Right forelimb (tissue), 1 donor: ENCODE measurements at regions not wholly inside any gene's neighbourhood (a gene's known extent, or its start where the extent isn't known, plus 50 kb on each side); places are given as distances from the start of the nearest gene placed in this dataset.
A peak's percentile ranks its signal among the peaks of the same experiment; 100 is the strongest.
"Not testable (repeated sequence)": the region's sequence is repeated elsewhere in the genome, so short reads cannot be mapped to it uniquely, and the experiment has no call there.

Experiments
- DNase-seq: peaks from one replicate; pipeline ENCODE4 v3.0.0-alpha.2; 2018

- no peak for DNase-seq
Measured at GRCh38 chr11:91295591-91295990, 929.0 kb upstream of the FAT3 start.

DNA sequence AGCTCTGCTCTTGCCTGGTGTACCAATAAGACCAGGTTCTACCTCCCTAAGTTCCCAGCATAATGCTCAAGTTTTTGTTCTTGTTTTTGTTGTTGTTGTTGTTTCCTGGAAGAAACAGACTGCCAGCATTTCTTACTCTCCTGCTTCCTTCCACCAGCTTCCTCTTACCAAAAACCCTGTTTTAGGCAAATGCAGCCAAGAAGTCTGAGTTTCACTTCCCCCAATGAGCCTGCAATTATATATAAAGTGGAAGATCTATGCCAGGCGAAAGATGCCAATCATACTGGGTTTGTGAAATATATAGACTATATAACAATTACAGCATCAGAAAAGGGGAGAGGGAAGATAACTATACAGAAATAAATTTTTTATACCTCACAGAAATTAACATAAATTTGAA lies 931.5 kb upstream of the FAT3 start:
- DNase-seq: no peak

- DNase-seq: no peak
Measured at GRCh38 chr11:91272089-91272488, 952.5 kb upstream of the FAT3 start.

DNA sequence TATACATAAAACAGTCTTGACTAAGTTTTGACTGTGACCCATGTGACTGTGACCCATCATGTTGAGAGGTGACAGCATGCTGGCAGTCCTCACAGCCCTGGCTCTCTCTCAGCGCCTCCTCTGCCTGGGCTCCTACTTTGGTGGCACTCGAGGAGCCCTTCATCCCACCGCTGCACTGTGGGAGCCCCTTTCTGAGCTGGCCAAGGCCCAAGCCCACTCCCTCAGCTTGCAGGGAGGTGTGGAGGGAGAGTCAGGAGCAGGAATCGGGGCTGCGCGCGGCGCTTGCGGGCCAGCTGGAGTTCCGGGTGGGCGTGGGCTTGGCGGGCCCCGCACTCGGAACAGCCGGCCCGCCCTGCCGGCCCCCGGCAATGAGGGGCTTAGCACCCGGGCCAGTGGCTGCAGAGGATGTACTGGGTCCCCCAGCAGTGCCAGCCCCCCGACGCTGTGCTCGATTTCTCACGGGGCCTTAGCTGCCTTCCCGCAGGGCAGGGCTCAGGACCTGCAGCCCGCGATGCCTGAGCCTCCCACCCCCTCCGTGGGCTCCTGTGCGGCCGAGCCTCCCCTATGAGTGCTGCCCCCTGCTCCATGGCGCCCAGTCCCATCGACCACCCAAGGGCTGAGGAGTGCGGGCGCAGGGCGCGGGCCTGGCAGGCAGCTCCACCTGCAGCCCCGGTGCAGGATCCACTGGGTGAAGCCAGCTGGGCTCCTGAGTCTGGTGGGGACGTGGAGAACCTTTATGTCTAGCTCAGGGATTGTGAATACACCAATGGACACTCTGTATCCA lies 955.9 kb upstream of the FAT3 start:
- DNase-seq: not testable (repeated sequence)

GRCh38 chr11:91265946-91266345 lies 958.7 kb upstream of the FAT3 start:
- DNase-seq: no peak

GRCh38 chr11:91264481-91264880 lies 960.1 kb upstream of the FAT3 start:
- DNase-seq: no peak

GRCh38 chr11:91263496-91264365 lies 960.9 kb upstream of the FAT3 start:
- DNase-seq: no peak

DNA sequence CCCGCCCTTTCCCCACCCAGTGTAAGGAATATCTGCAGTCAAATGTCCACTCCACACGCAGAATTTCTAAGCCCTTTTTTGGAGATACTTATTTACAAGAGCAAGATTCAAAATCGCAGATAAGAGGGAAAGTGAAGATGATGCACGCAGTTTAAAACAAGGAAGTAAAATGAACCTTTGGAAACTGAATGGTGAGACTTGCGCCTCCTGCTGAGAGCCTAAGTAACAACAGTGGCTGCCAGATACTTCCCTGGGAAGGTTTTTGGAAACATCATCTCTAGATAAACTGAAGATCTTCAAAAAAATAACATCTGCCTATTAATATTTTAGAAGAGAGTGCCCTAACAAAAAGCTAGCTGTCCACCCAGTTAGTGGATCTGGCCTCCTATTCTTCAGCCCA lies 963.1 kb upstream of the FAT3 start:
- no peak for DNase-seq

- DNase-seq: no peak
Measured at GRCh38 chr11:91258876-91259275, 965.7 kb upstream of the FAT3 start.

- no peak for DNase-seq
Measured at GRCh38 chr11:91257667-91258066, 967.0 kb upstream of the FAT3 start.

- DNase-seq: peak; percentile 49
Measured at GRCh38 chr11:91248199-91248807, 976.3 kb upstream of the FAT3 start.

DNA sequence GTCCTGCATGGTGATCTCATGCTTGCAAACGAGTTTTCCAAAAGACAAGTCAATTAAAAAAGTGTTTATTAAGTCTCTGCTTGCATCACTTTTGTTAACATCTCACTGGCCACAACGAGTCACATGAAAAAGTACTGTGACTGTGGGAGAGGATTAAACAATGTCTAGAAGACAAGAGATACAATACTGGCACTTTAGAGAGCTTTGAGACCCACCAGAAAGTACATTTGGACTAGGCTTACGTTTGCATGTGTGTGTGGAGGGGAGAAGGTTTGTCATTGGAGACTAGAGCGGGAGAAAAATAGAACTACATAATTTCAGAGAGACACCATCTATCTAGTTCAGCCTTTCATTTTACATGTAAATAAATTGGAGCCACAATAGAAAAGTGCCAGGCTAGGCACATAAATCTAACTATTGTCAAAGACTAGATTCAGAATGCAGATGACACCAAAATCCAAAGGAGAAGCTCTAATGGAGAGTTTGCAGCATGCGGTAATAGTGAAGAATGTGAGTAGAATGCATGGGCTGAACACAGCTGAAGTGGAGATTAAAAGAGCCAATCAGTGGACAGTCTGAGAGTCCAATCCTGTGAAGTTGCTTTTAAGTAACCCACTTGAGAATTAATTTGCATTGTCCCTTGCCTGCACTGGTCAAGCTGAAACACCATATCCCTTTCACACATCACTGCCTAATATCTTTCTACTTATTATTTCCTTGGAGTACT lies 977.4 kb upstream of the FAT3 start:
- no peak for DNase-seq

- DNase-seq: no peak
Measured at GRCh38 chr11:91244912-91245311, 979.7 kb upstream of the FAT3 start.

DNA sequence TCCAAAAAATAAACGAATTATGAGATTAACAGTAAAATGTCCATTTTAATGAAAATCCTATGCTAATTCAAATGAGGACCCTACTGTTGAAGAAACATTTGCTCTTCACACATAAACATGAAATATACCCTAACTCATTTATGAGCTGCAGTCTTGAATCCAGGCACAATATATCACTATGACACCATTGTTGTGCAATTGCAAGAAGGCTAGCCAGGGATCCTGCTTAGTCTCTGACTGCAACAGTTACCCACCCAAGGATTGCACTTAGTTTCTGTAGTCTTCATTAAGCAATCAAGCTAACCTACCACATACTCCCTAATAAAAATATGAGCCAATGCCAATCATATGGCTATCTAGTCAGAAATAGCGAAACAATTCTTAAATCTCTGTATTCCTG lies 981.0 kb upstream of the FAT3 start:
- no peak for DNase-seq

- DNase-seq: no peak
Measured at GRCh38 chr11:91243051-91243450, 981.6 kb upstream of the FAT3 start.

GRCh38 chr11:91241226-91241625 lies 983.4 kb upstream of the FAT3 start:
- no peak for DNase-seq

- DNase-seq: no peak
Measured at GRCh38 chr11:91239359-91239758, 985.3 kb upstream of the FAT3 start.

DNA sequence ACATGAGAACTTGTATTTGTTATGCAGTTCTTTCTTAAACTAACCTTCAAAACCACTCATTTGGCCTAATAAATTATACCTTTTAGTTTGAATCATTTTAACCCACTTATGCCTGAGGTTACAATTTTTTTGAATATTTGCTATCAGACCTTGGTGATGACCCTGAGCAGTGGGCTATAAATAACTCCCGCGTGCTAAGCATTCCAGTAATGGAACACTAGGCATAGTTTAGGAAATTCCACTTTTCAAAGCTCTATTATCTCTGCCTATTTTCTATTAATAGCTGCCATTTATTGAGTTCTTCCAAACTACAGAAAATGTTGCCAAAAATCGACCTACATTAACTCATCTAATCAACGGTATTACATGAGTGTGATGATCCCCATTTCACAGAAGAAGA lies 993.4 kb upstream of the FAT3 start:
- no peak for DNase-seq

GRCh38 chr11:91230647-91231046 lies 994.0 kb upstream of the FAT3 start:
- no peak for DNase-seq

- no peak for DNase-seq
Measured at GRCh38 chr11:91222830-91223229, 1000.0 kb upstream of the CHORDC1 start.

DNA sequence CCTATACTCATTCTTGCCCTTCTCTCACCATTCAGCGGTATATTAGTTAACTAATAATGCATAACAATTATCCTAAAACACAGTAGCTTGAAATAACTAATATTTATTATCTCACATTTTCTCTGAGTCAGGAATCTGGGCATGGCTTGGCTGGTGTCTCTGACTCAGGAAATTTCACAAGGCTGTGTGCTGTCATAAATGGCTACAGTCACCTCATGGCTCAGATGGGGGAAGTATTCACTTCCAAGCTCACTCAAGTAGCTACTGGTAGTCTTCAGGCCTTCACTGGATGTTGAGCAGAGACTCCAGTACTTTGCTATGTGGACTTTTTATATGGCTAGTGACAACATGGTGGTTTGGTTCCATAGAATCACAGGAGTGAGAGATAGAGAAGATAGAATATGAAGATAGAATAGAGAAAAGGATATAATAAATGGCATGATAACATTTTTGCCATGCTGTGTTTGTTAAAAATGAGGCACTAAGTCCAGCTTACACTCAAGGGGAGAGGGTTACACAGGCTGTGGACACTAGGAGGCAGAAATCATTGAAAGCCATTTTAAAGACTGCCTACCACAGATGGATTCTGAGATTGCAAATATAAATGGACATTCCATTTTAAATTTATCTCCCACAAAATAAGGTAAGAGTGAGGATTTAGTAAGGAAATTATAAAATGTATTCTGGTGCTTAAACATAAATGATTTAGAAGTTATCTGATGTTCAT lies 997.8 kb upstream of the CHORDC1 start:
- no peak for DNase-seq

DNA sequence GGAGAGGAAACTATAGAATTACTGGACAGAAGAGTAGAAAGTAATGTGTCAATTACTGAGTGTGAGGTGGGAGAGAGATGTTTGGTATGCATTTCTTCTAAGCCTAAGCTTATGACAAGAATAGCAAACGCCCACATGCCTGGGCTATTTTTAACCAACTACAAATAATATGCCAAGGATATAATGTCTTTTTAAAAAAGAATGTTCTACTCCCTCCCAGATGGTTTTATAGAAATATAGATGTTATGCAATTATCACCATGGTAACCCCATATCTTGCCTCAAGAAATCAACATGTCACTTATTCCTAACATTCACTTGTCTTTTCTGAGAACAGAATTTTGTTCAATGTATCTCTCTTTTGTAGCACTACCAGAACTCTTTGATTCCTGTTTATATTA lies 996.7 kb upstream of the CHORDC1 start:
- DNase-seq: no peak
